GM12878 (cell line): ENCODE measurements at regions not wholly inside any gene's neighbourhood (a gene's known extent, or its start where the extent isn't known, plus 50 kb on each side); places are given as distances from the start of the nearest gene placed in this dataset.

Experiments
- ATAC-seq: fragments of 200-7000 bp; cut with Tn5 transposase; 3 replicates; pipeline ENCODE4 v1.9.1; 2020; ENCODE audit warnings: mild to moderate bottlenecking, moderate library complexity
- BruUV-seq: library from RNA; stranded (reverse); fragments of 400-500 nt; replicated peaks from 2 replicates; lab custom pipeline; 2021; lab: Mats Ljungman, UMichigan
- CTCF ChIA-PET: fragments of 300-600 bp; sonication (Branson Sonifier 250); formaldehyde crosslinking; extraction: SDS; loops from one replicate; lab custom pipeline; 2021; ENCODE audit warnings: inconsistent platforms; lab: Yijun Ruan, JAX
- POLR2A ChIA-PET: fragments of 350-600 bp; formaldehyde crosslinking; extraction: SDS; loops from one replicate; lab custom pipeline; 2021; ENCODE audit warnings: inconsistent platforms; lab: Charles Lee
- RAD21 ChIA-PET: fragments of 300-600 bp; sonication (Branson Sonifier 250); formaldehyde crosslinking; loops from one replicate; lab custom pipeline; 2023; ENCODE audit warnings: antibody characterized with exemption; ENCODE audit not compliant: unreplicated experiment; lab: Charles Lee
- SMC1A ChIA-PET: fragments of 300-600 bp; sonication (Branson Sonifier 250); formaldehyde crosslinking; loops from one replicate; lab custom pipeline; 2023; ENCODE audit not compliant: unreplicated experiment, uncharacterized antibody; lab: Charles Lee
- DNase-seq: peaks from one replicate; pipeline ENCODE4 v3.0.0-alpha.2; 2011; ENCODE audit warnings: low read depth, low spot score
- FAIRE-seq: peaks from 3 replicates; lab custom pipeline; 2011; peaks lifted over from hg19 to GRCh38; lab: Jason Lieb, UNC
- H2AFZ ChIP-seq: 2 replicates; pipeline ENCODE4 v1.6.0; 2011; ENCODE audit warnings: low read depth, low read length, control low read depth; ENCODE audit not compliant: control insufficient read depth
- H3K27ac ChIP-seq: 2 replicates; pipeline ENCODE4 v1.5.1; 2011; ENCODE audit warnings: control low read depth; ENCODE audit not compliant: control insufficient read depth, insufficient read depth
- H3K27me3 ChIP-seq, 2 experiments: replicated peaks in 1 of 2; 2 replicates each; pipeline versions ENCODE4 v1.6.0 to v1.6.1; 2011; ENCODE audit warnings: low read length in 1 of 2; ENCODE audit not compliant: control insufficient read depth in 2 of 2, insufficient read depth in 2 of 2
- H3K36me3 ChIP-seq, 2 experiments: 2 replicates each; pipeline ENCODE4 v1.5.1; 2011; ENCODE audit warnings: low read length in 1 of 2; ENCODE audit not compliant: control insufficient read depth in 2 of 2, insufficient read depth in 2 of 2
- H3K4me1 ChIP-seq: 2 replicates; pipeline ENCODE4 v1.6.1; 2011; ENCODE audit warnings: mild to moderate bottlenecking, low read length, moderate library complexity, mixed read lengths; ENCODE audit not compliant: control insufficient read depth, insufficient read depth
- H3K4me2 ChIP-seq: 2 replicates; pipeline ENCODE4 v1.6.0; 2011; ENCODE audit warnings: control low read depth; ENCODE audit not compliant: control insufficient read depth, insufficient read depth
- H3K4me3 ChIP-seq: fragments of 200-600 bp; sonication (generic); 2 replicates; pipeline ENCODE4 v1.5.1; 2016
- H3K79me2 ChIP-seq: 2 replicates; pipeline ENCODE4 v1.6.0; 2011; ENCODE audit warnings: low read length; ENCODE audit not compliant: control insufficient read depth, insufficient read depth
- H3K9ac ChIP-seq: 2 replicates; pipeline ENCODE4 v1.8.0; 2011; ENCODE audit warnings: low read length, control low read depth, mixed read lengths; ENCODE audit not compliant: control insufficient read depth, insufficient read depth
- H3K9me3 ChIP-seq: replicated peaks from 3 replicates; pipeline ENCODE4 v1.5.1; 2011; ENCODE audit warnings: mild to moderate bottlenecking, low read length; ENCODE audit not compliant: control insufficient read depth, insufficient read depth
- H4K20me1 ChIP-seq: 2 replicates; pipeline ENCODE4 v1.6.0; 2011; ENCODE audit not compliant: control insufficient read depth, insufficient read depth
- CREB1 ChIP-seq: IDR thresholded peaks from 2 replicates; pipeline ENCODE4 v1.6.1; 2012; ENCODE audit warnings: low read depth, mild to moderate bottlenecking, inconsistent platforms
- DPF2 ChIP-seq: fragments of 450-650 bp; IDR thresholded peaks from 2 replicates; pipeline ENCODE4 v1.6.1; 2017; ENCODE audit warnings: mild to moderate bottlenecking
- IRF4 ChIP-seq: IDR thresholded peaks from 2 replicates; pipeline ENCODE4 v1.6.1; 2011; ENCODE audit warnings: low read depth, low read length
- POLR2AphosphoS5 ChIP-seq: IDR thresholded peaks from 2 replicates; pipeline ENCODE4 v1.6.1; 2011; ENCODE audit warnings: mild to moderate bottlenecking, low read length, inconsistent platforms
- PRDM15 ChIP-seq: fragments of 450-650 bp; formaldehyde crosslinking; IDR thresholded peaks from 2 replicates; pipeline ENCODE4 v1.4.0; 2020; ENCODE audit warnings: mild to moderate bottlenecking, moderate library complexity
- RBBP5 ChIP-seq: fragments of 200-600 bp; sonication (generic); conservative IDR thresholded peaks from 2 replicates; pipeline ENCODE4 v1.6.1; 2016
- SIX5 ChIP-seq: IDR thresholded peaks from 2 replicates; pipeline ENCODE4 v1.6.1; 2011; ENCODE audit warnings: mild to moderate bottlenecking, low read depth, low read length, moderate library complexity; ENCODE audit not compliant: severe bottlenecking
- SREBF1 ChIP-seq: IDR thresholded peaks from 2 replicates; pipeline ENCODE4 v1.6.1; 2012; ENCODE audit warnings: mild to moderate bottlenecking, low read length
- STAT1 ChIP-seq: fragments of 450-650 bp; conservative IDR thresholded peaks from 2 replicates; pipeline ENCODE4 v1.6.1; 2014; ENCODE audit warnings: antibody characterized with exemption, mild to moderate bottlenecking
- YY1 ChIP-seq: IDR thresholded peaks from 2 replicates; pipeline ENCODE4 v1.6.1; 2011; ENCODE audit warnings: low read depth, mild to moderate bottlenecking, low read length
- ZNF207 ChIP-seq: fragments of 450-650 bp; IDR thresholded peaks from 2 replicates; pipeline ENCODE4 v1.6.1; 2014; ENCODE audit warnings: antibody characterized with exemption, mild to moderate bottlenecking, borderline replicate concordance
- ZZZ3 ChIP-seq: IDR thresholded peaks from 2 replicates; pipeline ENCODE4 v1.6.1; 2011; ENCODE audit warnings: low read depth; ENCODE audit not compliant: control insufficient read depth, insufficient read length
- WGBS: methylation state at CpG from one replicate; pipeline ENCODE4 v1.1.6; 2016; ENCODE audit warnings: low lambda C conversion rate; ENCODE audit not compliant: insufficient replicate concordance, insufficient coverage; ENCODE audit errors: missing lambda C conversion rate; 5-methylcytosine and 5-hydroxymethylcytosine counted together
- in situ Hi-C: fragments of 300-500 bp; cut with MboI; formaldehyde crosslinking; loops from 9 replicates; pipeline ENCODE4 v1.14.3; 2018; ENCODE audit warnings: mixed read lengths
- intact Hi-C: fragments of 100-400 bp; cut with micrococcal nuclease; formaldehyde crosslinking; loops from one replicate; pipeline ENCODE4 v1.14.2; 2022; ENCODE audit not compliant: unreplicated experiment

- intact Hi-C loops = no loop called here
- Histone ChIP-seq H4K20me1 (no peaks in the 10 kb centered on the region), H3K4me2 (no peak overlapping the region), H3K27me3 (no peaks in the 10 kb centered on the region), H3K79me2 (no peaks in the 10 kb centered on the region), H3K4me3 (no peak overlapping the region), H3K4me1 (no peaks in the 10 kb centered on the region), H3K27ac (no peak overlapping the region), H3K9ac (no peak overlapping the region), H3K36me3 (no peaks in the 10 kb centered on the region), H2AFZ (no peak overlapping the region), H3K9me3 (no peaks in the 10 kb centered on the region)
- SMC1A ChIA-PET = no interaction called here
- FAIRE-seq = no peak
- TF ChIP-seq RBBP5 = no peak
- TF ChIP-seq STAT1 = no peak
- no peak for TF ChIP-seq CREB1
- no peak for TF ChIP-seq YY1
- TF ChIP-seq ZZZ3 = no peak
- no peak for TF ChIP-seq SIX5
- no peak for TF ChIP-seq SREBF1
- no peak for TF ChIP-seq IRF4
- TF ChIP-seq ZNF207 = no peak
- no peak for TF ChIP-seq PRDM15
- TF ChIP-seq POLR2AphosphoS5 = no peak
- TF ChIP-seq DPF2 = no peak
- CTCF ChIA-PET = interaction anchor here (0.7 kb wide), 1 partner anchor 231 kb away, joined by 3 read pairs; no protein-coding TSS in a partner anchor
- 24% methylated on average over 3 of the region's 3 CpGs for WGBS
- in situ Hi-C loops = no loop called here
- RAD21 ChIA-PET = no interaction called here
- BruUV-seq = no TSS peak
- ATAC-seq = no peak
- POLR2A ChIA-PET = no interaction called here
- DNase-seq = no peak
These were observed 146.5 kb upstream of the GAS1 start for GRCh38 chr9:87093777-87094176.
